HL-60 (cell line): ENCODE measurements at regions not wholly inside any gene's neighbourhood (a gene's known extent, or its start where the extent isn't known, plus 50 kb on each side); places are given as distances from the start of the nearest gene placed in this dataset.

ENCODE experiments used
- CTCF ChIP-seq: IDR thresholded peaks from one replicate; pipeline ENCODE4 v1.5.1; 2011; ENCODE audit warnings: low read length, control low read depth, inconsistent platforms; ENCODE audit not compliant: insufficient read depth
- GABPA ChIP-seq: IDR thresholded peaks from 2 replicates; pipeline ENCODE4 v1.6.1; 2012; ENCODE audit warnings: low read depth
- REST ChIP-seq: IDR thresholded peaks from 2 replicates; pipeline ENCODE4 v1.6.1; 2012; ENCODE audit warnings: low read depth; ENCODE audit not compliant: insufficient replicate concordance
- SPI1 ChIP-seq: IDR thresholded peaks from 2 replicates; pipeline ENCODE4 v1.6.1; 2012; ENCODE audit warnings: low read depth, mild to moderate bottlenecking, borderline replicate concordance

DNA sequence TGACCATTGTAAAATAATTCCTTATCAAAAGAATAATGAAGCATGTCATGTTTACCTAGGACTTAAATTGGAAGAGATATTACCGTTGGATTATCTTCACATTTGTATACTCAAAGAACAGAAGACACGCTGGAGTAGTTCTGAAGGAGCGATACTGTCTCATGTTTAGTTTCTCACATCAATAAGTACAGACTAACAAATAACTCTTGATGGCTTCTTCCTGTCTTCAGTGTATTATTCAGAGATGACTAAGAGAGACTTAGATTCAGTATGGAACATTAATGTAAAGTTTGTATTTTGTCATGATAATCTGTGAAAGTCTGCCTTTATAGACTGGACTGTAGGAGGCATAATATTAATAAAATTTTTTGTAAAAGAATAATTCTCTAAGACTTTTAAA is 72.7 kb downstream of the SPRY1 start:
- no peak for TF ChIP-seq CTCF
- no peak for TF ChIP-seq GABPA
- TF ChIP-seq SPI1, result no peak
- no peak for TF ChIP-seq REST
